Hypothalamus (tissue), 51 donors: ENCODE measurements at regions not wholly inside any gene's neighbourhood (a gene's known extent, or its start where the extent isn't known, plus 50 kb on each side); places are given as distances from the start of the nearest gene placed in this dataset.

Experiments
- DNase-seq, 51 donors: peaks; one replicate each; lab custom pipeline; 2025; lab: John Stamatoyannopoulos, UW

DNA sequence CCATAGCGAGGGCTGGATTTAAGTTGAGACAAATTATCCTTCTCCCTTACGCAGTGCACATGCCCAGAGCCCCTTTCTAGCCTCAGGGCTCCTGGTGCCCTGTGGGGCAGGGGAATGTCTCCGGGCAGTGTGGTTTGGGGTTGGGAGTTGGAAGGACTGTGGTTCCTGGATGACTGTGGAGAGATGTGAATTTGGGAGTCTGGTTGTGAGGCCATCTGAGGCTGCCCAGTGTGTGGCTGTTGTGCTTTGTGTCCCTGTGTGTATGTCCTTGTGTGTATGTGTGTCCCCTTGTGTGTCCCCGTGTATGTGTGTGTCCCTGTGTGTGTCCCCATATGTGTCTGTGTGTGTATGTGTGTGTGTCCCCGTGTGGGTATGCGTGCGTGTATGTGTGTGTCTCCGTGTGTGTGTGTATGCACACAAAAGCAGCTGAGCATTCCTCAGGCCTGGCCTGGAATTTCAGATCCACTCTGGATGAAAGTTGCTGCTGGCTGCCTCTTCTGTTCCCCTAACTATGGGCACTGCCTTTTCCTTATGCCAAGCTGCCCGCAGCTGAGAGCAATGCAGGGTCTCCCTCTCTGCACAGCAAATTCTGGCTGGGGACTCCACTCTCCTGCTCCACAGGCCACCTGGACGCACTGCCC, 65.4 kb downstream of the UBIAD1 start:
- no peak for DNase-seq

DNA sequence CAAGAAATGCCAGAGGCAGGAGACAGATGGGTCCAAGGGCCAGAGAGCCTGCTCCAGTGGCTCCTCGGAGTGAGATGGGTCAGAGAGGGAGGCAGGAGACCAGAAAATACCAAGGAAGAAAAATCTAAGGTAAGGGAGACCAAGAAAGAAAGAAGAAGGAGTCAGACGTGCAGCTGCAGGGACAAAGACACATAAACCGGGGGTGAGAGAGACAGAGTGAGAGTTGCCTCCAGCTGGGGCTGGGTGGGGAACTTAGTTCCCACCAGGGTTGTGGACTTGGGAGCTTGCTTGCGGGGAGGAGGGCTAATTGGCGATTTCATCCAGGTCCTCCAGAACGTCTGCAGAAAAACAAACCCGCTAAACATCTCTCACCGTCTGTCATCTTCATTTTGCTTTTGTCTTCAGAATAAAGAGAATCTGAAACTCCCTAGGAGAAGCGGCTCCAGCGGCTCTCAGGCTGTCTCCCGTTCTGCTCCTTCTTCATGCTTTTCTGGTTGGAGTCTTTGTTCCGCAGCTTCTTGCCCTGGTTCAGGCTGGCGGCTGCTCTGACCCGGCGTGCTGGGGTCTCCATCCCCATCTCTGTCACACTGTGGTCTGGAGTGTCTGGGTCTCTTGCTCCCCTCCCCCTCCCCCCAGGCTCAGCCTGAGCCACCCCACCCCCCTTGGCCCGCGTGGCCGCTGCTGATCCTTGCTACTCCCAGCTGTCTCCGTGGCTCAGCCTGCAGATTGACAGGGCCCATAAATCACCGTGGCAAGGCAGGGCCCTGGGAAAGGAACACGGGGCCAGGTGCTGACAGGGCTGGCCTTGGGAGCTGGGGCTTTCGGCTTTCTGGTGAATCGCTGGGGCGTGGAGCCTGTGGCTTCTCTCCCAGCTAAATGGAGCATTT, 66.6 kb downstream of the UBIAD1 start:
- DNase-seq: peak in 4 of 51 donors; percentile 7 to 60 (median 16)

DNA sequence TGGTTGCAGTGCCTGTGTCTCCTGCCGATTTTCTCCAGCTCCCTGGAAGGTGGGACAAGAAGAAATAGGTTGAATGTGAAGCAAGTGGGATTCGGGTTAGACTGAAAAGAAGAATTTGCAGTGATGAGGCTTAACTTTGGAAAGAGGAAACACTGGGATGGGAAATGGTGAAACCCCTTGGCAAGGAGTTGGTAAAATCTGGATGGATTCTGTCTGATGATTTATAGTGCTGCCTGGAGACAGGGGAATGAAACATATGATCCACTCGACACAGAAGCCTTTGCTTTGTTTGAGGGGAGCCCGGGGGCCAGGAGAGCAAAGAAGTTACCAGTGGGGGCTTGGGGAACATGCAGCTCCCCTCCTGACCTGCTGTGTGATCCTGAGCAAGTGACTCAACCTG, 67.2 kb downstream of the UBIAD1 start:
- no peak for DNase-seq

DNA sequence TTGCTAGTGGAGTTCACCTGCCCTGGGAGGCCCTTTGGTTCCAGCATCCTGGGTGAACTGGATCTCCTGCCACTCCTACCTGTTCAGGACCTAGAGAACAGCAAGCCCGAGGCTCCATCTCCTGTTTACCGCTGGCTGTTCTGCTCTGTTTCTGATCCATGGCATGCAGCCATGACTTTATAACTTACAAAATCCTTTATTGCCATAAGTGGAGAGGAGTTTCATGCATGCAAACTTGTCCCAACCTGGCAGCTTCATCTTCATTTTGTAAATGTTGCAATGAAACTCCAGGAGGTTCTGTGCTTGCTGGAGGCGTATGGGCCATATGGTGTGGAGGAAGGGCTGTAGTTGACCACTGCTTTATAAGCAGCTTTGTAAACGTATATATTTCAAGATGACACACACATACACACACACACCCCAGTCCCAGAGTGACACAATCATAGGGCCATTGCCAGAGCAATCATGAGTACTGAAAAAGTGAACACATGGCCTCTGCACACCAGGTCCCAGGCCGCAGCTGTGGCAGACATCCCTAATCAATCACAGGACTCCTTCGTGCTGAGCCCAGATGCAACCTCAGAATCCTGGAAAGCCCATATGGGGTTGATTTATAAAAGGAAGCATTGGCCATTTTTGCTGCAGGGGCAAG, 69.0 kb downstream of the UBIAD1 start:
- peak in 1 of 51 donors; percentile 14 for DNase-seq

DNA sequence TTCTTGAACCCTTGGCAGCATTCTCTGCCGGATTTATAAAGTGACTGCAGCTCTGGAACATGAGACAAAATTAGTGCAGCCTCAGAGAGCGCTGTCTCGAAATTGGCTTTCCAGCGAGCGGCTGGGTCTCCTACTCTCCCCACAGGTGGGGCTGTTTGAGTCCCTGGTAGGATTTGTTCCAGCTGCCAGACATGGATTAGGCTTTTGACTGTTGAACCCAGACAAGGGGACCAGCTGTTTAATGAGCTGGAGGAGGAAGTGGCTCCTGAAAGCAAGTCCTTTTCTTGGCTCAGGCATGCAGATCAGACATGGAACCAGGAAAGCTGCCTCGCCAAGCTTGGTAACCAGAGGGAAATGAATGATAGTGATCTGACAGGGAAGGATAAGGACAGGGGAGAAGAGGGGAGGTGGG, 69.6 kb downstream of the UBIAD1 start:
- DNase-seq: no peak

DNA sequence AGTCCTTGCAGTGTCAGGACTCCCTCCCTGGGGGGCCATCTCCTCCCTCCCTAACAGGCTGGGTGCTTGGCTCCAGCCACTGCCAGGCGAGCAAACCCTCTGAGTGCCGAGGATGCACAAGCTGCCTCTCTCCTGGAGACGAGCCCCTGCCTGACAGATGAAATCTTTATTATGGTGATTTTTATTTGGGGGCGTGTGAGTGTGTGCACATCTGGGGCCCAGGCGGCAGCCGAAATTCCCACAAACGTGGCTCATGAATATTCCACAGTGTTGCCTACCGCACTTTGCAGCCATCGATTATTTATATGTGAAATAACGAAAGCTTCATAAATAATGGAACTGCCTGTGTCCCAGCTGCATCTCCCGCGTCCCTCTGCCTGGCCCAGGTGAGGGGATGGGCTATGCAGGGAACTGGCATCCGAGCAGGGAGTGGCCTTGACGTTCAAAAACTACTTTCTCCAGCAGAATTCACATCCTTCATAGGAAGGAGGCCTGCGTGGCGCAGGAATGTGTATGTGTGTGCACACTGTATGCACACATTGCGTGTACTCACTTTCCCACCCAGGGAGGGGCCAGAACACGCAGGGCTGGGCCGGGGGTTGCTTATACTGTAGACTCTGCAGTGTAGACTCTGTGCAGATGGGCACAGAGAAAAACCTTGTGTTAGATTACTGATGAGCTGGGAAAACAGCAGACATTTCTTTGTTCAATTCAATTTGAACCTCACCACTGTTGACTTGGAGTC, 73.1 kb downstream of the UBIAD1 start:
- DNase-seq: no peak

DNA sequence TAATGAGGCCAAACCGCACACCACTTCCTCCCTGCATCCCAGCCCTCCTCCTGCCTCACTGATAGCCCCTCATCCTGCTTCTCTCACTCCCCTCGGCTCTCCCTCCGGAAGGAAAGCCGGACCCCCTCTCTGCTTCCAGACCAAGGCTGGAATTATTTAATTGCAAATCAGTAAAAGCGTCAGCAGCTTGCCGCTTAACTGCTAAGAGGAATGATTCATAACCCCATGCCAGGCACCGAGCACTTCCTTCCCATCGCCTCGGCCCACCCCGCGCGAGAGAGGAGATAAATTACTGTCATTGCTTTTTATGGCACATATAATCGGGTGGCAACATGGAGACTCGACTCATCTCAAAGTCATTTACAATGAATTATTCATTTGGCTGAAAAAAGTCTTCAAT, 77.3 kb downstream of the UBIAD1 start:
- DNase-seq: peak in 4 of 51 donors; percentile 13 to 38 (median 16)

DNA sequence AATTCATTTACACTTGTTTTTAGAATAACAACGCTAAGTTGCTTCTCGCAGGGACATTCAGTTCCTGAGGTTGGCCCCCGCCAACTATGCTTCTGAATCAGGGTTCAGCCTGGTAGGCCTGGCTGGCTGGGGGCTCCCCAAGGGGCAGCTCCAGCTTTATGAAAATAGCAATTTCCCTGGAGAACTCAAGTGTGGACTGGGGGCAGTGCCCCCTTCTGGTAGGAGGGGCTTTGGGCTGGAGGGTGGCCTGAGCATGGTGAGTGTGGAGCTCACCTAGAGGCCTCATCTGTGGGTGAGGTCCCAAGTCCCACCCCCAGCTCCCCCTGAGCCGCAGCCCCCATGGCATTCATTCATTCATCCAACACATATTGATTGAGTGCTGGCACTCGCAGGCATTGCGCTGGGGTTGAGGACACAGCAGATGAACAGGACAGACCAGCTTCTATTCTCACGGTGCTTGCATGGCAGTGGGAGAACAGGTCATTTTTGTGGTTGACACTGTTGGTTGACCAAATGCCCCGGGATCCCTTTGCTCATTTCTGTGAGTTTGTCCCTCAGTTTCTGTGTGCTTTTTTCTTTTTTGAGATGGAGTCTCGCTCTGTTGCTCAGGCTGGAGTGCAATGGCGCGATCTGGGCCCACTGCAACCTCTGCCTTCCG, 79.2 kb downstream of the UBIAD1 start:
- no peak for DNase-seq

DNA sequence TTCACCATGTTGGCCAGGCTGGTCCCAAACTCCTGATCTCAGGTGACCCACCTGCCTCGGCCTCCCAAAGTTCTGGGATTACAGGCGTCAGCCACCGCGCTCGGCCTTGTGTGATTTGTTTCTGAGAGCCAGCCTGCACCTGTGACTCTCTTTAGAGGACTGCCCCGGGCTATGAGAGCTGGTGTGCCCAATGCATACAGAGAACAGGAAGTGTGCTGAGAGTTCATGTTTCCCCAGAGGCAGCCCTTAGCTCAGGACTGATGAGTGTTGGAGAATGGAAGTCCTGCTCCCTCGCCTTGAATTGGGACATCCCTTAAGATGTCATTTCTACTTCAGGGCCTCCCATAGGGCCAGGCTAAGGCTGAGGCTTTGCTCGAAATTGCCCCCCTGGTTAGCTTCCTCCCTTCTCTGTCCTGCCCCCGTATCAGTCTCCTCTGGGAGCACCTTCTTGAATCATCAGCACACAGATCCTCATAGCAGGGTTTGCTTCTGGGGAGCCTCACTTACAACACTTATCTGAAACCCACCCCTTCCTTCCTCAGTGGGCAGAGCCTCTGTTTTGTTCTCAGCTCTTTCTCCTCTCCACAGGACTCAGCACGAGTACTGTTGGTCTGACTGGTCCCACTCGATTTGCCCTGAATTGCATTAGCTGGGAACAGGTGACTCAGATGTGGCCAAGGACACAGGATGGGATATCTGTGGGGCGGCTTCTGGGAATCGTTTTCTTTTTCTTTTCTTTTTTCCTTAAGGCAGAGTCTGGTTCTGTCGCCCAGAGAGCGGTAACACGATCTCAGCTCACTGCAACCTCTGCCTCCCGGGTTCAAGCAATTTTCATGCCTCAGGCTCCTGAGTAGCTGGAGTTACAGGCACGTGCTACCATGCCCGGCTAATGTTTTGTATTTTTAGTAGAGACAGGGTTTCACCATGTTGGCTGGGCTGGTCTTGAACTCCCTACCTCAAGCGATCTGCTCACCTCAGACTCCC, 80.1 kb downstream of the UBIAD1 start:
- no peak for DNase-seq

DNA sequence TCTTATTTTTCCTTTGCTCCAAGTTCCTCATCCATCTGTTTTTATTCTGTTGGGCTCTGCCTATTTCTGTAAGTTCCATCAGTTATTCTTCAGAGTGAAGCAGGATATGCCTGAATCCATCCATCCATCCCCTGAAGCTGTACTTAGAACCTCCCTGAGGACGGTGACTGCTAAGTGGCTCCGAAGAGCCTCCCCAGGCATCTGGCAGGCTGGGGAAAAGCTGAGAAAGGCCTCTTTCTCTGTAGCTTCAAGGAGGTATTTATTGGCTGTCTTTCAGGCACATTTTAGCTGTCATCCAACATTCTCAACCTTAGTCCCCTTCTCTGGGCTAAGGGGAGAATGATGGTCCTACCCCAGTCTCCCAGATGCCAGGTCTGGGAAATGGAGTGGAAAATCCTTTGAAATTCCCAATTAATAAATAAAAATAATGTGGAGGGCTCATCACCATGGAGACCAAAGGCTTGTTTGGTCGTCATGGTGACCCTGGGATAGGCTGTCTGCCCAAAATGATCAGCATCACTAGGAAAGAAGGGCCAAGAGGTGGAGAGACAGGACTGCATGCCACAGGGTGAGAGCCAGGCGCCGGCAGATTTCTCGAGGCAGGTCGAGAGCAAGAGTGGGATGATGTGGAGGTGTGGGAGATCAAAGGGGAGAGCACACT, 82.0 kb downstream of the UBIAD1 start:
- DNase-seq: peak in 13 of 51 donors; percentile 28 to 89 (median 61)

DNA sequence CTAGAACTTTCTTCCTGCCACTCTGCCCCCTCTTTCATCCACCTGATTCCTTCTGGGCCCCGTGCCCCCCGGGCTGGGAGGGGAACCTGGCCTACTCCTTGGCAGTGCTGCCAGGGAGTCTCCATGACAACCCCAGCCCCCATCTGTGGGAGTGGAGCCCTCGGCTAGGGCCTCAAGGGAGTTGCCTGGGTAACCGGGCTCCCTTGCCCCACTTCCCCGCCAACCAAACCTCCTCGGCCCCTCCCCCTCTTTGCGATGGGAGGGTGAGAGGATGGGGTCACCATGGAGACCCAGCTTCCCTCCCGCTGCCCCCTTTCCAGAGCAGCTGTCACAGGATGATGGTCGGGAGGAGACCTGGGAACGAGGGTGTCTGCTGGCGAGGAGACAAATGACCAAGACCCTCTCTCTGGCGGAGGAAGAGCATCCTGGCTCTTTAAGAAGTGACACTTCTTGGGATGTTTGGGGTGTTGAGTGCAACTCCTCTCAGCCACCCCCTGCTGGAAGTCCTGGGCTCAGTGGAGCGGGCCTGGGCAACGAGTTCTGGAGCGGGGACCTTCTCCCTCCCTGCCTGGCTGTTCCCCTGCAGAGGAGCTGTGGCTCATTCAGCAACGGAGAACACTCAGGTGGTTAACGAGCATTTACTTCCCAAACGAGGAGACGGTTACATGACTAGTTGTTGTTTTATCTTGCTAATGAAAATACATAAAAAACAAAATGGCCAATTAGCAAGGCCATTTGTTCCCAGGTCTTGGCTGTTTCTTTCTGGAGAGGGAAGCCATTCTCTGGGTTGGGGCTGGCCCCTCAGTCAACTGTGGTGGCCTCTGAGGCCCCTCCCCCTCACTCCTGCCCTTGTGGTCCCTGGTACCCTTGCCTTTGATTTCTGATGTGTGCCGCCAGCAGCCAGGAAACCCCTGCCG, 82.8 kb downstream of the UBIAD1 start:
- DNase-seq: peak in 47 of 51 donors; percentile 17 to 92 (median 75)

DNA sequence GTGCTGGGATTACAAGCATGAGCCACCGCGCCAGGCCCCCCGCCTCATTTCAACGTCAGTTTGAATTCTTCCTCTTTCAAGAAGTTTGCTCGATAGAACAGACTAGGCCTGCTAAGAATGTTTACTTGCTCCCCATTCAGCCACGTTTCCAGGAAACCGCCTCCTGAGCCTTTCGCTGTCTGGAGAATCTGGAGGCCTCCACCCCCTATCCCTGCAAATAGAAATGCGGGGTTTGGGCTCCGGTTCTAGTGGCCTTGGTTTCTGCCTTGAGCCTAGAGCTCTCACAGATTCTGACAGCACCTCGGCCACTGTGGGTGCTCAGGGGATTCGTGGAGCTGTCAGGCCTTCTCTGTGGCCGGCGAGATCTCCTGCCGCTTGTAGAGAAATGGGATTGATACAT, 84.3 kb downstream of the UBIAD1 start:
- peak in 24 of 51 donors; percentile 1 to 53 (median 34) for DNase-seq

DNA sequence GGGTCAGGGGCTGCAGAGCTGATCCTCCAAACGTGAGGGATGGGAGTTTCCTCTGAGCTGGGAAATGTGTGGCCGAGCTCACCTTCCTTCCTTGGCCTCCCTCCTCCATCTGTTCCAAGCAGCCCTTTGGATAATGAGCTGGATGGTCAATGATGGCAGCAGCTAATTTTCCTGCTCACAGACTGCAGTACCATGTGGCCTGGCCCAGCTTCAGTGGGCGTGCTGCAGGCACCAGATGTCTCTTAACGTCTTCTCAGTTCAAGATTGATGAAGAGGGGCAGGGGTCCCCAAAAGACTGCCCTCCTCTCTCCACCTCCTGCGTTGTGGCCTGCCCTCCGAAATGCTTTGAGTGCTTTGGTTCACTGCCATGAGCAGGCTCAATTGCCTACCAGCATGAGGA, 86.0 kb downstream of the UBIAD1 start:
- no peak for DNase-seq

DNA sequence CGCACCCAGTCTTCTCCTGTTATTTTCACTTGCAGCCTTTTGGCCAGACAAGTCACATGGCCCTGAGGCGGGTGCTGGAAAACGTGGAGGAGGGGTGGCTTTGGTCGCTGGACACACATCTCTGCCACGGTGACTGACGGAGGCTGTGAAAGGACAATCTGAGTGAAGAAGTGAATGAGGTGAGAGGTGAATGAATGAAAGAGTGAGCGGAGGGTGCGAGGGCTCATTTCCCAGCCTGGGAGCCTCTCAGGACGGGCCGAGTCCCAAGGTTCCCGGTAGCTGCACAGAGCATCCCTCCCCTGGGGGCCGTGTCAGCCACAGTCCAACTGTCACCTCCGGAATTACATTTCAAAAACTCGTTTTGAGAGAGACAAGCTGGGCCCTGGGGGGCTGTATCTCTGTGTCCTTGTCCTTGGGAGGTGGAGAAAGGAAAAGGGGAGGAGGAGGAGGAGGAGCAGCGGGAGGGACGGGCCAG, 89.6 kb downstream of the UBIAD1 start:
- no peak for DNase-seq

DNA sequence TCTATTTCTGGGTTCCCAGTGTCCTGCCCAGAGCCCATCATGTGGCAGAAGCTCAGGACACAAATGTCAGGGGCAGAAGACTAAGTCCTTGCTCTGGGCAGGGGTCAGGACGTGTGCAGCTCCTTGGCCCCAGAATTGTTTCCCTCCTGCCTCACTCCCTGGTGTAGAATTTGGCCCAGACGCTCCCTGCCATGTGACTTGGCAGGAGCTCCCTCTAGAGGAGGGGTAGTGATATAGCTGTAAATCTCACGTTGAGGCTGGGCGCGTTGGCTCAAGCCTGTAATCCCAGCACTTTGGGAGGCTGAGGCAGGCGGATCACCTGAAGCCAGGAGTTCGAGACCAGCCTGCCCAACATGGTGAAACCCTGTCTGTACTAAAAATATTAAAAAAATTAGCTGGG, 91.2 kb downstream of the UBIAD1 start:
- no peak for DNase-seq

DNA sequence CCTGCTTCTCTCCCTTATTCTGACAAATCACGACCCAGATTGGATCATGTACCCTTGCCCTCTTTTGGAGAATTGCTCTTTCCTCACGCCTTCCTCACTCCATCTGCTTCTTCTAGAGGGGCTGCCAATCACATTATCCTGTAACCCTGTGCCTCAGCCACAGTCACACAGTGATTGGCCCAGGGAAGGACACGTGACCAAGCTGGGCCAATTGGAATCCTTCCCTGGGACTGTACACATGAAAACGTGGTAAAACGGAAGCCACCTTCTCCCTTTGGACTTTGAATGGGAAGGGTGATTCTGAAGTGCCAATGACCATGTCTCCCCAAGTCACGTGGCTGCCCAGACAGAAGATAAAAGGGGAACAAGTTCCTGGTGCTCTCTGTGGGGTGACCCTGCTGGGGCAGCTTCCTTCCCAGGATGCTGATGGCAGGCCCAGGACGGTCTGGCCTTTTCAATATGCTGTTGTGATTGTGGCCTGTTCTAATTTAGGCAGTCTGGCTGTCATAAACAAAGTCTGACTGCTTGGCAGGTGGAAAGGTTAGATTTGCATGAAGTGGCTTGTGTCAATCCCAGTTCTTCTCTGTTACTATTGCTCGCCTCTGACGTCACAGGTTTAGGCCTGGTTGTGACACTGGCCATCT, 92.9 kb downstream of the UBIAD1 start:
- no peak for DNase-seq
